ENCODE measurements at regions not wholly inside any gene's neighbourhood (a gene's known extent, or its start where the extent isn't known, plus 50 kb on each side); places are given as distances from the start of the nearest gene placed in this dataset.
"Not testable (repeated sequence)": the region's sequence is repeated elsewhere in the genome, so short reads cannot be mapped to it uniquely, and the experiment has no call there.

- Histone ChIP-seq H3K36me3 (ENCODE audit: control insufficient read depth in 2 of 3, insufficient read depth in 3 of 3, low read length in 3 of 3) (no peaks in the 10 kb centered on the region), H3K27me3 (ENCODE audit: control insufficient read depth in 2 of 2, insufficient read depth in 2 of 2, low read length in 2 of 2) (no peaks in the 10 kb centered on the region), H3K9me3 (ENCODE audit: control insufficient read depth in 2 of 3, low read length in 3 of 3) (no peaks in the 10 kb centered on the region), H3K4me1 (ENCODE audit: control insufficient read depth in 2 of 2, insufficient read depth in 2 of 2, low read length in 2 of 2) (no peaks in the 10 kb centered on the region), H3K4me3 (ENCODE audit: low read length) (no peak overlapping the region), H3K27ac (ENCODE audit: low read depth, low read length) (no peak overlapping the region)
- Mint-ChIP-seq H3K4me3 (no peak overlapping the region), H3K27ac (no peak overlapping the region), H3K36me3 (no peaks in the 10 kb centered on the region), H3K4me1 (no peaks in the 10 kb centered on the region), H3K9me3 (peaks cover 0 to 10% (median under 1%) of the 10 kb centered on the region in 11 donors), H3K27me3 (no peaks in the 10 kb centered on the region)
- CTCF ChIA-PET = no interaction called here
- intact Hi-C loops (cut with micrococcal nuclease) = no loop called here
- POLR2A ChIA-PET = no interaction called here
- no peak for DNase-seq
- no peak for ATAC-seq
Measured at GRCh38 chr12:42918443-42918842, 328.9 kb upstream of the PRICKLE1 start.

GRCh38 chr12:42916143-42916542, 326.6 kb upstream of the PRICKLE1 start:
- no peak overlapping the region for H3K27ac ChIP-seq (ENCODE audit: low read depth, low read length)
- intact Hi-C loops (cut with micrococcal nuclease) = no loop called here
- H3K4me1 ChIP-seq (ENCODE audit: control insufficient read depth in 2 of 2, insufficient read depth in 2 of 2, low read length in 2 of 2) = no peaks in the 10 kb centered on the region
- H3K27me3 ChIP-seq (ENCODE audit: control insufficient read depth in 2 of 2, insufficient read depth in 2 of 2, low read length in 2 of 2) = no peaks in the 10 kb centered on the region
- H3K27me3 Mint-ChIP-seq = no peaks in the 10 kb centered on the region
- H3K4me1 Mint-ChIP-seq = no peaks in the 10 kb centered on the region
- H3K27ac Mint-ChIP-seq = no peak overlapping the region
- DNase-seq (no peak), ATAC-seq (no peak)
- H3K36me3 Mint-ChIP-seq = no peaks in the 10 kb centered on the region
- H3K4me3 Mint-ChIP-seq = no peak overlapping the region
- POLR2A ChIA-PET = no interaction called here
- no peaks in the 10 kb centered on the region for H3K9me3 ChIP-seq (ENCODE audit: control insufficient read depth in 2 of 3, low read length in 3 of 3)
- H3K36me3 ChIP-seq (ENCODE audit: control insufficient read depth in 2 of 3, insufficient read depth in 3 of 3, low read length in 3 of 3) = no peaks in the 10 kb centered on the region
- peaks cover 0 to 14% (median 4%) of the 10 kb centered on the region in 11 donors for H3K9me3 Mint-ChIP-seq
- no peak overlapping the region for H3K4me3 ChIP-seq (ENCODE audit: low read length)
- CTCF ChIA-PET = no interaction called here

- CTCF ChIA-PET = no interaction called here
- H3K4me3 Mint-ChIP-seq = no peak overlapping the region
Measured at GRCh38 chr12:42915426-42915825, 325.9 kb upstream of the PRICKLE1 start.

GRCh38 chr12:42912367-42912766, 322.8 kb upstream of the PRICKLE1 start:
- Mint-ChIP-seq H3K27ac (no peak overlapping the region), H3K36me3 (no peaks in the 10 kb centered on the region), H3K4me1 (no peaks in the 10 kb centered on the region), H3K4me3 (no peak overlapping the region), H3K9me3 (peaks cover 0 to 19% (median 4%) of the 10 kb centered on the region in 11 donors), H3K27me3 (no peaks in the 10 kb centered on the region)
- DNase-seq = no peak
- intact Hi-C loops (cut with micrococcal nuclease) = no loop called here
- Histone ChIP-seq H3K9me3 (ENCODE audit: control insufficient read depth in 2 of 3, low read length in 3 of 3) (no peaks in the 10 kb centered on the region), H3K4me3 (ENCODE audit: low read length) (no peak overlapping the region), H3K4me1 (ENCODE audit: control insufficient read depth in 2 of 2, insufficient read depth in 2 of 2, low read length in 2 of 2) (no peaks in the 10 kb centered on the region), H3K36me3 (ENCODE audit: control insufficient read depth in 2 of 3, insufficient read depth in 3 of 3, low read length in 3 of 3) (no peaks in the 10 kb centered on the region), H3K27ac (ENCODE audit: low read depth, low read length) (no peak overlapping the region), H3K27me3 (ENCODE audit: control insufficient read depth in 2 of 2, insufficient read depth in 2 of 2, low read length in 2 of 2) (no peaks in the 10 kb centered on the region)
- ChIA-PET CTCF (no interaction called here), POLR2A (no interaction called here)
- no peak for ATAC-seq

More at GRCh38 chr12:42915426-42915825, 325.9 kb upstream of the PRICKLE1 start:
- Histone ChIP-seq H3K27ac (ENCODE audit: low read depth, low read length) (no peak overlapping the region), H3K4me3 (ENCODE audit: low read length) (no peak overlapping the region), H3K36me3 (ENCODE audit: control insufficient read depth in 2 of 3, insufficient read depth in 3 of 3, low read length in 3 of 3) (no peaks in the 10 kb centered on the region), H3K27me3 (ENCODE audit: control insufficient read depth in 2 of 2, insufficient read depth in 2 of 2, low read length in 2 of 2) (no peaks in the 10 kb centered on the region), H3K4me1 (ENCODE audit: control insufficient read depth in 2 of 2, insufficient read depth in 2 of 2, low read length in 2 of 2) (no peaks in the 10 kb centered on the region), H3K9me3 (ENCODE audit: control insufficient read depth in 2 of 3, low read length in 3 of 3) (no peaks in the 10 kb centered on the region)
- DNase-seq = no peak
- ATAC-seq = no peak
- Mint-ChIP-seq H3K27me3 (no peaks in the 10 kb centered on the region), H3K9me3 (peaks cover 0 to 14% (median 4%) of the 10 kb centered on the region in 11 donors), H3K36me3 (no peaks in the 10 kb centered on the region), H3K27ac (no peak overlapping the region), H3K4me1 (no peaks in the 10 kb centered on the region)
- POLR2A ChIA-PET = no interaction called here
- intact Hi-C loops (cut with micrococcal nuclease) = no loop called here

GRCh38 chr12:42910656-42911055, 321.1 kb upstream of the PRICKLE1 start:
- no peaks in the 10 kb centered on the region for H3K36me3 Mint-ChIP-seq
- H3K36me3 ChIP-seq (ENCODE audit: control insufficient read depth in 2 of 3, insufficient read depth in 3 of 3, low read length in 3 of 3) = no peaks in the 10 kb centered on the region
- H3K27me3 ChIP-seq (ENCODE audit: control insufficient read depth in 2 of 2, insufficient read depth in 2 of 2, low read length in 2 of 2) = no peaks in the 10 kb centered on the region
- ChIA-PET POLR2A (no interaction called here), CTCF (no interaction called here)
- H3K27ac ChIP-seq (ENCODE audit: low read depth, low read length) = no peak overlapping the region
- H3K4me1 Mint-ChIP-seq = no peaks in the 10 kb centered on the region
- no peak overlapping the region for H3K4me3 Mint-ChIP-seq
- no peak overlapping the region for H3K4me3 ChIP-seq (ENCODE audit: low read length)
- DNase-seq (no peak), ATAC-seq (no peak)
- H3K4me1 ChIP-seq (ENCODE audit: control insufficient read depth in 2 of 2, insufficient read depth in 2 of 2, low read length in 2 of 2) = no peaks in the 10 kb centered on the region
- H3K9me3 ChIP-seq (ENCODE audit: control insufficient read depth in 2 of 3, low read length in 3 of 3) = no peaks in the 10 kb centered on the region
- intact Hi-C loops (cut with micrococcal nuclease) = no loop called here
- peaks cover 0 to 24% (median 5%) of the 10 kb centered on the region in 11 donors for H3K9me3 Mint-ChIP-seq
- no peak overlapping the region for H3K27ac Mint-ChIP-seq
- H3K27me3 Mint-ChIP-seq = no peaks in the 10 kb centered on the region

- no peaks in the 10 kb centered on the region for H3K27me3 ChIP-seq (ENCODE audit: control insufficient read depth in 2 of 2, insufficient read depth in 2 of 2, low read length in 2 of 2)
- Mint-ChIP-seq H3K4me3 (no peak overlapping the region), H3K4me1 (no peaks in the 10 kb centered on the region), H3K27ac (no peak overlapping the region), H3K27me3 (no peaks in the 10 kb centered on the region), H3K9me3 (peaks cover 0 to 24% (median 5%) of the 10 kb centered on the region in 11 donors), H3K36me3 (no peaks in the 10 kb centered on the region)
- H3K9me3 ChIP-seq (ENCODE audit: control insufficient read depth in 2 of 3, low read length in 3 of 3) = no peaks in the 10 kb centered on the region
- CTCF ChIA-PET = no interaction called here
- H3K27ac ChIP-seq (ENCODE audit: low read depth, low read length) = no peak overlapping the region
- no peak overlapping the region for H3K4me3 ChIP-seq (ENCODE audit: low read length)
- ATAC-seq (no peak), DNase-seq (no peak)
- no peaks in the 10 kb centered on the region for H3K4me1 ChIP-seq (ENCODE audit: control insufficient read depth in 2 of 2, insufficient read depth in 2 of 2, low read length in 2 of 2)
- intact Hi-C loops (cut with micrococcal nuclease) = no loop called here
- no peaks in the 10 kb centered on the region for H3K36me3 ChIP-seq (ENCODE audit: control insufficient read depth in 2 of 3, insufficient read depth in 3 of 3, low read length in 3 of 3)
- POLR2A ChIA-PET = no interaction called here
Measured at GRCh38 chr12:42908712-42909111, 319.2 kb upstream of the PRICKLE1 start.

GRCh38 chr12:42906801-42907200, 317.3 kb upstream of the PRICKLE1 start:
- H3K4me1 Mint-ChIP-seq; H3K27ac Mint-ChIP-seq; CTCF ChIA-PET; H3K4me1 ChIP-seq (ENCODE audit: control insufficient read depth in 2 of 2, insufficient read depth in 2 of 2, low read length in 2 of 2); intact Hi-C loops (cut with micrococcal nuclease); H3K4me3 ChIP-seq (ENCODE audit: low read length); ATAC-seq; H3K27me3 Mint-ChIP-seq; DNase-seq; H3K4me3 Mint-ChIP-seq; H3K27me3 ChIP-seq (ENCODE audit: control insufficient read depth in 2 of 2, insufficient read depth in 2 of 2, low read length in 2 of 2); H3K9me3 ChIP-seq (ENCODE audit: control insufficient read depth in 2 of 3, low read length in 3 of 3); H3K27ac ChIP-seq (ENCODE audit: low read depth, low read length); POLR2A ChIA-PET; H3K36me3 ChIP-seq (ENCODE audit: control insufficient read depth in 2 of 3, insufficient read depth in 3 of 3, low read length in 3 of 3); H3K36me3 Mint-ChIP-seq: not testable (repeated sequence)
- H3K9me3 Mint-ChIP-seq = peaks cover 0 to 27% (median 5%) of the 10 kb centered on the region in 11 donors
